Naive B cell (primary cell): ENCODE measurements at regions not wholly inside any gene's neighbourhood (a gene's known extent, or its start where the extent isn't known, plus 50 kb on each side); places are given as distances from the start of the nearest gene placed in this dataset.
"Not testable (repeated sequence)": the region's sequence is repeated elsewhere in the genome, so short reads cannot be mapped to it uniquely, and the experiment has no call there.

Source experiments
- ATAC-seq, 2 donors: fragments of 150-1000 bp; cut with Tn5 transposase; 2 replicates each; pipeline ENCODE4 v1.10.0; 2021; ENCODE audit warnings: low read depth in 2 of 2, mild to moderate bottlenecking in 2 of 2, moderate library complexity in 2 of 2
- DNase-seq: peaks from one replicate; pipeline ENCODE4 v3.0.0; 2022
- H3K27ac Mint-ChIP-seq, 6 donors: one replicate each; pipeline ENCODE4 v1.8.0; 2020 to 2022; ENCODE audit warnings: mild to moderate bottlenecking in 6 of 6, mixed read lengths in 6 of 6, moderate library complexity in 5 of 6, inconsistent platforms in 2 of 6
- H3K27me3 Mint-ChIP-seq, 3 donors: one replicate each; pipeline ENCODE4 v1.8.0; 2021 to 2022; ENCODE audit warnings: mixed read lengths in 3 of 3, mild to moderate bottlenecking in 1 of 3
- H3K36me3 Mint-ChIP-seq, 2 donors: one replicate each; pipeline ENCODE4 v1.8.0; 2020 to 2022; ENCODE audit warnings: mixed read lengths in 2 of 2, inconsistent platforms in 1 of 2, mild to moderate bottlenecking in 1 of 2
- H3K4me1 Mint-ChIP-seq, 3 donors: one replicate each; pipeline ENCODE4 v1.8.0; 2020 to 2022; ENCODE audit warnings: mixed read lengths in 3 of 3, inconsistent platforms in 1 of 3, mild to moderate bottlenecking in 1 of 3, moderate library complexity in 1 of 3
- H3K4me3 Mint-ChIP-seq, 8 donors: one replicate each; pipeline ENCODE4 v1.8.0; 2020 to 2022; ENCODE audit warnings: mild to moderate bottlenecking in 8 of 8, mixed read lengths in 8 of 8, moderate library complexity in 8 of 8, inconsistent platforms in 2 of 8
- H3K9me3 Mint-ChIP-seq, 7 donors: one replicate each; pipeline ENCODE4 v1.8.0; 2020 to 2022; ENCODE audit warnings: mixed read lengths in 7 of 7, mild to moderate bottlenecking in 5 of 7, inconsistent platforms in 2 of 7, moderate library complexity in 1 of 7

GRCh38 chr4:171353535-171353934 lies 459.7 kb upstream of the GALNTL6 start:
- H3K9me3 Mint-ChIP-seq: peaks cover 0 to 4% (median 0%) of the 10 kb centered on the region in 7 donors
- no peak for DNase-seq
- H3K27me3 Mint-ChIP-seq: no peaks in the 10 kb centered on the region
- no peaks in the 10 kb centered on the region for H3K36me3 Mint-ChIP-seq
- no peak for ATAC-seq
- H3K27ac Mint-ChIP-seq: no peak overlapping the region
- no peak overlapping the region for H3K4me3 Mint-ChIP-seq
- no peaks in the 10 kb centered on the region for H3K4me1 Mint-ChIP-seq

- Mint-ChIP-seq H3K27ac (no peak overlapping the region), H3K27me3 (no peaks in the 10 kb centered on the region), H3K36me3 (no peaks in the 10 kb centered on the region), H3K4me1 (no peaks in the 10 kb centered on the region), H3K9me3 (no peaks in the 10 kb centered on the region), H3K4me3 (no peak overlapping the region)
- DNase-seq (no peak), ATAC-seq (no peak)
These were observed 465.1 kb upstream of the GALNTL6 start for GRCh38 chr4:171348090-171348489.

- Mint-ChIP-seq H3K36me3 (no peaks in the 10 kb centered on the region), H3K27me3 (peaks cover 0 to 3% (median 0%) of the 10 kb centered on the region in 3 donors), H3K9me3 (no peaks in the 10 kb centered on the region), H3K4me1 (no peaks in the 10 kb centered on the region), H3K4me3 (no peak overlapping the region), H3K27ac (no peak overlapping the region)
- no peak for DNase-seq
- no peak for ATAC-seq
These were observed 470.6 kb upstream of the GALNTL6 start for GRCh38 chr4:171342646-171343045.

GRCh38 chr4:171340258-171340657 lies 472.9 kb upstream of the GALNTL6 start:
- H3K36me3 Mint-ChIP-seq: no peaks in the 10 kb centered on the region

GRCh38 chr4:171334549-171334948 lies 478.7 kb upstream of the GALNTL6 start:
- Mint-ChIP-seq H3K4me3 (no peak overlapping the region), H3K27ac (no peak overlapping the region), H3K36me3 (no peaks in the 10 kb centered on the region), H3K9me3 (peaks cover 0 to 13% (median 3%) of the 10 kb centered on the region in 7 donors), H3K27me3 (no peaks in the 10 kb centered on the region), H3K4me1 (peaks cover 0 to 12% (median 3%) of the 10 kb centered on the region in 3 donors)
- ATAC-seq: peak; percentile 34 to 53
- DNase-seq: no peak

More at GRCh38 chr4:171340258-171340657, 472.9 kb upstream of the GALNTL6 start:
- DNase-seq (no peak), ATAC-seq (no peak)
- Mint-ChIP-seq H3K4me3 (no peak overlapping the region), H3K4me1 (no peaks in the 10 kb centered on the region), H3K9me3 (no peaks in the 10 kb centered on the region), H3K27ac (no peak overlapping the region), H3K27me3 (peaks cover 0 to 3% (median 0%) of the 10 kb centered on the region in 3 donors)

- Mint-ChIP-seq H3K4me3 (no peak overlapping the region), H3K4me1 (no peaks in the 10 kb centered on the region), H3K9me3 (peaks cover 0 to 13% (median 2%) of the 10 kb centered on the region in 7 donors), H3K27me3 (no peaks in the 10 kb centered on the region), H3K27ac (no peak overlapping the region), H3K36me3 (no peaks in the 10 kb centered on the region)
- ATAC-seq (no peak), DNase-seq (no peak)
These were observed 504.5 kb upstream of the GALNTL6 start for GRCh38 chr4:171308661-171309060.

GRCh38 chr4:171298048-171298718 lies 515.0 kb upstream of the GALNTL6 start:
- H3K36me3 Mint-ChIP-seq, DNase-seq, H3K27ac Mint-ChIP-seq, H3K4me1 Mint-ChIP-seq, ATAC-seq, H3K27me3 Mint-ChIP-seq, H3K4me3 Mint-ChIP-seq: not testable (repeated sequence)
- peaks cover 0 to 16% (median 3%) of the 10 kb centered on the region in 7 donors for H3K9me3 Mint-ChIP-seq

GRCh38 chr4:171288816-171289432 lies 524.3 kb upstream of the GALNTL6 start:
- no peak for DNase-seq
- no peak for ATAC-seq
- H3K9me3 Mint-ChIP-seq: no peaks in the 10 kb centered on the region
- no peak overlapping the region for H3K27ac Mint-ChIP-seq
- H3K4me1 Mint-ChIP-seq: no peaks in the 10 kb centered on the region
- H3K4me3 Mint-ChIP-seq: no peak overlapping the region
- H3K27me3 Mint-ChIP-seq: no peaks in the 10 kb centered on the region
- H3K36me3 Mint-ChIP-seq: no peaks in the 10 kb centered on the region

- ATAC-seq: no peak
- H3K9me3 Mint-ChIP-seq: no peaks in the 10 kb centered on the region
- H3K4me3 Mint-ChIP-seq: no peak overlapping the region
- H3K27ac Mint-ChIP-seq: no peak overlapping the region
- no peaks in the 10 kb centered on the region for H3K4me1 Mint-ChIP-seq
- no peak for DNase-seq
- H3K36me3 Mint-ChIP-seq: no peaks in the 10 kb centered on the region
- H3K27me3 Mint-ChIP-seq: no peaks in the 10 kb centered on the region
These were observed 531.8 kb upstream of the GALNTL6 start for GRCh38 chr4:171281359-171281758.

- H3K9me3 Mint-ChIP-seq: no peaks in the 10 kb centered on the region
- DNase-seq (no peak), ATAC-seq (no peak)
- H3K4me1 Mint-ChIP-seq: no peaks in the 10 kb centered on the region
- H3K36me3 Mint-ChIP-seq: no peaks in the 10 kb centered on the region
- H3K4me3 Mint-ChIP-seq: no peak overlapping the region
- H3K27me3 Mint-ChIP-seq: no peaks in the 10 kb centered on the region
- no peak overlapping the region for H3K27ac Mint-ChIP-seq
These were observed 534.1 kb upstream of the GALNTL6 start for GRCh38 chr4:171279131-171279530.

- Mint-ChIP-seq H3K9me3 (peaks cover 0 to 3% (median 0%) of the 10 kb centered on the region in 7 donors), H3K27ac (no peak overlapping the region), H3K4me1 (no peaks in the 10 kb centered on the region)
These were observed 546.5 kb upstream of the GALNTL6 start for GRCh38 chr4:171266671-171267070.

GRCh38 chr4:171265190-171265818 lies 547.9 kb upstream of the GALNTL6 start:
- ATAC-seq: no peak

More at GRCh38 chr4:171266671-171267070, 546.5 kb upstream of the GALNTL6 start:
- H3K4me3 Mint-ChIP-seq: no peak overlapping the region
- DNase-seq: no peak
- no peaks in the 10 kb centered on the region for H3K36me3 Mint-ChIP-seq
- no peaks in the 10 kb centered on the region for H3K27me3 Mint-ChIP-seq
- ATAC-seq: no peak

GRCh38 chr4:171256223-171256622 lies 557.0 kb upstream of the GALNTL6 start:
- no peak overlapping the region for H3K27ac Mint-ChIP-seq
- H3K4me3 Mint-ChIP-seq: no peak overlapping the region
- H3K36me3 Mint-ChIP-seq: no peaks in the 10 kb centered on the region
- H3K9me3 Mint-ChIP-seq: peaks cover 0 to 5% (median 2%) of the 10 kb centered on the region in 7 donors
- ATAC-seq (no peak), DNase-seq (no peak)
- H3K4me1 Mint-ChIP-seq: no peaks in the 10 kb centered on the region
- H3K27me3 Mint-ChIP-seq: no peaks in the 10 kb centered on the region

More at GRCh38 chr4:171265190-171265818, 547.9 kb upstream of the GALNTL6 start:
- no peak for DNase-seq
- H3K36me3 Mint-ChIP-seq: no peaks in the 10 kb centered on the region
- H3K4me3 Mint-ChIP-seq: no peak overlapping the region
- no peaks in the 10 kb centered on the region for H3K4me1 Mint-ChIP-seq
- H3K9me3 Mint-ChIP-seq: peaks cover 0 to 3% (median 2%) of the 10 kb centered on the region in 7 donors
- no peak overlapping the region for H3K27ac Mint-ChIP-seq
- H3K27me3 Mint-ChIP-seq: no peaks in the 10 kb centered on the region

GRCh38 chr4:171246948-171247347 lies 566.3 kb upstream of the GALNTL6 start:
- DNase-seq (no peak), ATAC-seq (no peak)
- Mint-ChIP-seq H3K9me3 (peaks cover 0 to 8% (median 4%) of the 10 kb centered on the region in 7 donors), H3K4me3 (no peak overlapping the region), H3K27me3 (no peaks in the 10 kb centered on the region), H3K27ac (no peak overlapping the region), H3K4me1 (no peaks in the 10 kb centered on the region), H3K36me3 (no peaks in the 10 kb centered on the region)
